Mesodermal cell (in vitro differentiated cells): ENCODE measurements at regions not wholly inside any gene's neighbourhood (a gene's known extent, or its start where the extent isn't known, plus 50 kb on each side); places are given as distances from the start of the nearest gene placed in this dataset.
A peak's percentile ranks its signal among the peaks of the same experiment; 100 is the strongest.

Source experiments
- H3K27ac ChIP-seq: 2 replicates; pipeline ENCODE4 v1.7.0; 2013; ENCODE audit warnings: mild to moderate bottlenecking, low read depth, low read length, moderate library complexity; ENCODE audit not compliant: severe bottlenecking
- H3K36me3 ChIP-seq: 2 replicates; pipeline ENCODE4 v1.7.1; 2013; ENCODE audit warnings: mild to moderate bottlenecking, low read length, moderate library complexity; ENCODE audit not compliant: control insufficient read depth, insufficient read depth
- H3K4me1 ChIP-seq: one replicate; pipeline ENCODE4 v1.7.1; 2013; ENCODE audit warnings: mild to moderate bottlenecking, low read length; ENCODE audit not compliant: insufficient read depth, control insufficient read depth, poor library complexity, severe bottlenecking
- H3K4me3 ChIP-seq: 2 replicates; pipeline ENCODE4 v1.7.0; 2013; ENCODE audit warnings: low read length, control low read depth, mild to moderate bottlenecking; ENCODE audit not compliant: insufficient read depth, poor library complexity, severe bottlenecking; ENCODE audit errors: extremely low read depth
- H3K9me3 ChIP-seq: 2 replicates; pipeline ENCODE4 v1.7.1; 2013; ENCODE audit warnings: mild to moderate bottlenecking, low read length, moderate library complexity; ENCODE audit not compliant: control insufficient read depth
- WGBS, 2 experiments: methylation state at CpG; one replicate each; pipeline ENCODE4 v1.1.5; 2013; ENCODE audit warnings: missing lambda C conversion rate in 2 of 2; ENCODE audit not compliant: insufficient coverage in 2 of 2; 5-methylcytosine and 5-hydroxymethylcytosine counted together

GRCh38 chr1:162941024-162941423 lies 80.0 kb upstream of the CCDC190 start:
- 72 to 85% methylated on average over 3 of the region's 3 CpGs for WGBS, 2 experiments
- H3K9me3 ChIP-seq: no peaks in the 10 kb centered on the region
- peaks cover 30% of the 10 kb centered on the region for H3K4me1 ChIP-seq
- no peaks in the 10 kb centered on the region for H3K36me3 ChIP-seq
- H3K4me3 ChIP-seq: no peak overlapping the region
- no peak overlapping the region for H3K27ac ChIP-seq

GRCh38 chr1:162939035-162939434 lies 78.1 kb upstream of the CCDC190 start:
- WGBS, 2 experiments: 100% methylated on average over 1 to 3 of the region's 5 CpGs

GRCh38 chr1:162937716-162938395 lies 76.9 kb upstream of the CCDC190 start:
- Histone ChIP-seq H3K4me1 (peaks cover 21% of the 10 kb centered on the region), H3K4me3 (no peak overlapping the region), H3K36me3 (no peaks in the 10 kb centered on the region), H3K27ac (peak overlapping the region; percentile 67), H3K9me3 (no peaks in the 10 kb centered on the region)
- 100% methylated on average over 2 of the region's 5 CpGs; no CpG with 5 or more reads in 1 of the 2 experiments for WGBS, 2 experiments

More at GRCh38 chr1:162939035-162939434, 78.1 kb upstream of the CCDC190 start:
- Histone ChIP-seq H3K4me1 (peaks cover 21% of the 10 kb centered on the region), H3K27ac (no peak overlapping the region), H3K36me3 (no peaks in the 10 kb centered on the region), H3K4me3 (no peak overlapping the region), H3K9me3 (no peaks in the 10 kb centered on the region)

GRCh38 chr1:162930976-162931560 lies 70.1 kb upstream of the CCDC190 start:
- Histone ChIP-seq H3K4me1 (no peaks in the 10 kb centered on the region), H3K27ac (no peak overlapping the region), H3K9me3 (no peaks in the 10 kb centered on the region), H3K4me3 (no peak overlapping the region), H3K36me3 (no peaks in the 10 kb centered on the region)
- WGBS, 2 experiments: 80% methylated on average over 1 of the region's 3 CpGs; no CpG with 5 or more reads in 1 of the 2 experiments

- H3K4me3 ChIP-seq: no peak overlapping the region
- no peaks in the 10 kb centered on the region for H3K36me3 ChIP-seq
- no peaks in the 10 kb centered on the region for H3K4me1 ChIP-seq
- H3K9me3 ChIP-seq: no peaks in the 10 kb centered on the region
- H3K27ac ChIP-seq: no peak overlapping the region
Observed at GRCh38 chr1:162930532-162930931, 69.6 kb upstream of the CCDC190 start.

GRCh38 chr1:162929177-162929576 lies 68.2 kb upstream of the CCDC190 start:
- no peaks in the 10 kb centered on the region for H3K4me1 ChIP-seq
- no peak overlapping the region for H3K27ac ChIP-seq
- H3K9me3 ChIP-seq: no peaks in the 10 kb centered on the region
- no peak overlapping the region for H3K4me3 ChIP-seq
- H3K36me3 ChIP-seq: no peaks in the 10 kb centered on the region
- WGBS, 2 experiments: no CpG with 5 or more reads among the region's 3 CpGs

- Histone ChIP-seq H3K4me1 (no peaks in the 10 kb centered on the region), H3K36me3 (no peaks in the 10 kb centered on the region), H3K9me3 (no peaks in the 10 kb centered on the region), H3K27ac (no peak overlapping the region), H3K4me3 (no peak overlapping the region)
- no CpG with 5 or more reads among the region's 1 CpG for whole genome bisulfite sequencing, 2 experiments
Observed at GRCh38 chr1:162928141-162928540, 67.2 kb upstream of the CCDC190 start.

- Histone ChIP-seq H3K9me3 (no peaks in the 10 kb centered on the region), H3K4me1 (no peaks in the 10 kb centered on the region)
- WGBS, 2 experiments: 92 to 100% methylated on average over 4 to 5 of the region's 5 CpGs
Observed at GRCh38 chr1:162927421-162927820, 66.4 kb upstream of the CCDC190 start.

GRCh38 chr1:162926906-162927305 lies 65.9 kb upstream of the CCDC190 start:
- no peaks in the 10 kb centered on the region for H3K4me1 ChIP-seq
- no peaks in the 10 kb centered on the region for H3K9me3 ChIP-seq
- 95 to 96% methylated on average over 2 to 3 of the region's 3 CpGs for WGBS, 2 experiments
- H3K27ac ChIP-seq: no peak overlapping the region
- H3K36me3 ChIP-seq: no peaks in the 10 kb centered on the region
- H3K4me3 ChIP-seq: no peak overlapping the region

More at GRCh38 chr1:162927421-162927820, 66.4 kb upstream of the CCDC190 start:
- Histone ChIP-seq H3K4me3 (no peak overlapping the region), H3K27ac (no peak overlapping the region), H3K36me3 (no peaks in the 10 kb centered on the region)

GRCh38 chr1:162924179-162924578 lies 63.2 kb upstream of the CCDC190 start:
- Histone ChIP-seq H3K27ac (no peak overlapping the region), H3K9me3 (no peaks in the 10 kb centered on the region), H3K36me3 (no peaks in the 10 kb centered on the region), H3K4me3 (no peak overlapping the region), H3K4me1 (peaks cover 2% of the 10 kb centered on the region)
- no CpG with 5 or more reads among the region's 2 CpGs for WGBS, 2 experiments

- WGBS, 2 experiments: 100% methylated on average over 1 of the region's 2 CpGs; no CpG with 5 or more reads in 1 of the 2 experiments
- peaks cover 2% of the 10 kb centered on the region for H3K4me1 ChIP-seq
- no peak overlapping the region for H3K4me3 ChIP-seq
- H3K36me3 ChIP-seq: no peaks in the 10 kb centered on the region
- no peak overlapping the region for H3K27ac ChIP-seq
- no peaks in the 10 kb centered on the region for H3K9me3 ChIP-seq
Observed at GRCh38 chr1:162922201-162922600, 61.2 kb upstream of the CCDC190 start.
